ENCODE measurements at regions not wholly inside any gene's neighbourhood (a gene's known extent, or its start where the extent isn't known, plus 50 kb on each side); places are given as distances from the start of the nearest gene placed in this dataset.

DNA sequence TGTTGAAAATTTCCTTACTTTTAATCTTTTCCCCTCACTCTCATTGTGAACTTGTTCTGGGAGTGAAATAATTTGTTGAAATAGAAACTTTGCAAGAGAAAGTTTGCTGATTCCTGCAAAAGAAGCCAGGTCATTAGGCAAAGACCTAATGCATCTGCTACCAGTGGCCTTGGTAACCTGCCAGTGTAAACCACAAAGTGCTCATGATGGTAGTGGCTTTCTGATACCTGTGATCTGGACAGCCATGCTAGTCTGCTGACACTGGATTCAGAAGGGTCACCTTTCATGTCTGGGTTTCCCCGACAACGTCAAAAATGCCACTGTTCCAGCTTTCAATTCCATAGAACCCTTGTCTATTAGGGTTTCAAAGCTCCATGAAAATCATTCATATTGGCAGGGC, 123.7 kb upstream of the MCTP2 start:
- no peak for DNase-seq (ENCODE audit: extremely low spot score, insufficient read length, low read depth)
- FAIRE-seq: no peak

DNA sequence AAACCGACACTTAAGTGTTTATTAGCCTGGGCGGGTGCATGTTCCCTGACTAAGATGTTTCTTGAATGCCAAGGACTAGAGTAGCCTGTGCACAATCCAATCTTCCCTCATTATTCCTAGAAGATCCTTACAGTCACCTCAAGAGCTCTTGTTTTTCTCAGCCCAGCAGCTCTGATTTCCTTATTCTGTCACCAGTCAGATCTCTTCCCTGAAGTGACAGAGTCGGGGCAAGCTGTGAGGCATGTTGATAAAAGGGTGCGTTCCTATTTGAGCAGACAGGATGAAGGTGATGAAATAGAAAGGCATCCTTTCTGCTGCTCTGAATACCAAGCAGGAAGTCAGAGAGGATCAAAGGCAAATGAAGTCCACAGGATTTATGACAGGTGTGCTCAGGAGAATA, 125.6 kb upstream of the MCTP2 start:
- FAIRE-seq (no peak), DNase-seq (ENCODE audit: extremely low spot score, insufficient read length, low read depth) (no peak)

DNA sequence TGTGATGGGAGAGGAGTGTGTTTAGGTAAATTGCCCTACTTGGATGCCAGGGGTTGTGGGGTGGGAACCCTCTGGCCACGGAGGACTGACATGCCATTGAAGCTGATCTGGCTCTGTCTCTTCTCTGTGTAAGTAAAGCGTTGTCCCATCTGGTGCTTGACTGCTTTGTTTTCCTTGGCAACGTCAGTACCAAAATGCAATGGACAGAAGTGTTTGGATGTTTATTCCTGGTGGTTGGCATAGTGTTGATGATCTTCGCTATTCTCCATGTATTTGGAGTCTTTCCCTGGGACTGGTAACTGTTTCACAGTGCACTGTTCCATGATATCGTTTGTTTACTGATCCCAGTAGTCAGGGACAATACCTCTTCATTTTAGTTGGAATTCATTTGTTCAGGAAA, 130.5 kb upstream of the MCTP2 start:
- FAIRE-seq (no peak), DNase-seq (ENCODE audit: extremely low spot score, insufficient read length, low read depth) (no peak)

DNA sequence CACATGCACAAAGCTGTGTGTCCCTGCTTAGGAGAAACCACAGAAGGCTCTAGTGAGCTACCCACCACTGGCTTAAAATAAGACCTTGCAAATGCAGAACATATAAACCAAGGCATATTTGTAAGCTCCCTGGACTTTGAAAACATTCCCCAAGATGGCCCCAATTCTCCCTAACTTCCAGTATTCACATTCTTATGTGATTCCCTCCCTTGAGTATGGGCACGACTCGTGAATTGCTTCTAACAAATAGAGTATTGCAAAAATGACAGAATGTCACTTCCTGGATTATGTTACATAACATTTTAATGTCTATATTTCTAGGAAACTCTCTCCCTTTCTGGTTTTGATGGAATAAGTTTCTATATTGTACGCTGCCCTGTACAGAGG, 131.8 kb upstream of the MCTP2 start:
- DNase-seq (ENCODE audit: extremely low spot score, insufficient read length, low read depth) (no peak), FAIRE-seq (no peak)

DNA sequence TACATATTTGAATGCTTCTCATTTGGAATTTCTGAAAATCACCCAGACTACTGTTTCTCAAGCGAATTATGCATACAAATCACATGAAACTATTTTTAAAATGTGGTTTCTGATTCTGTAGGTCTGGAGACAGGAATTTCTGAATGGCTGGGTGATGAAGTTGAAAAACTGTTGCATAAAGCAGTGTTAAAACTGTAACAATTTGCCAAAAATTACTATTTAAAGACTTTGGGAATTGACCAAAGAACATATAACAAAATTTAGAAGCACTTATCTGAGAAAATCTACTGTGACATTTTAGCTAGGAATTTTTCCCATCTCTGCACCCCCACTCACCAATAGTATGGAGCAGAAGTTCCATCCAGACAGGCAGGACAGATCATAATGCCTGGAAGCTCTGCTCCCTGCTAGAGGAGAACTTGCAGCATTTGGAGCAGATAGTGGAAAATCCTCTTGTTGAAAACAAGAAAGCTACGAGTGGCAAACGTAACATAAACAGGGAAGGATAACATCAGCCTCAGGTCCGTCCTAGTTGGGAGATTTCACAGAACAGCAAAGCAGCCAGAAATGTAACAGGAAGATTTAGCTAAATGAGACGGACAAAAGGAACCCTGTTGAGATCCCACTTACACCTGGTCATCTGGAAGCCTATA, 132.3 kb upstream of the MCTP2 start:
- DNase-seq (ENCODE audit: extremely low spot score, insufficient read length, low read depth) (no peak), FAIRE-seq (no peak)

DNA sequence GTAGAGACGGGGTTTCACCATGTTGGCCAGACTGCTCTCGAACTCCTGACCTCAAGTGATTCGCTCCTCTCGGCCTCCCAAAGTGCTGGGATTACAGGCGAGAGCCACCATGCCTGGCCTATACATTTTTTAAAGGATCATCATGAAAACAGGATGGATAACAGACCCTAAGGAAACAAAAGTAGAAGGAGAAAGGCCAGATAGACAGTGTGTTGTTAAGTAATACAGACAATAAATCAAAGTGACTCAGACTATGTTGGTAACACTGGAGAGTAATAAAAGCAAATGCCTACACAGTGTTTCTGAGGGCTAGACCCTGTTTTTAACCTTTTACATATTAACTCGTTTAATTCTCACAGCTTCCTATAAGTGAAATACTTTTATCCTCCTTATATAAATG, 133.8 kb upstream of the MCTP2 start:
- no peak for FAIRE-seq

DNA sequence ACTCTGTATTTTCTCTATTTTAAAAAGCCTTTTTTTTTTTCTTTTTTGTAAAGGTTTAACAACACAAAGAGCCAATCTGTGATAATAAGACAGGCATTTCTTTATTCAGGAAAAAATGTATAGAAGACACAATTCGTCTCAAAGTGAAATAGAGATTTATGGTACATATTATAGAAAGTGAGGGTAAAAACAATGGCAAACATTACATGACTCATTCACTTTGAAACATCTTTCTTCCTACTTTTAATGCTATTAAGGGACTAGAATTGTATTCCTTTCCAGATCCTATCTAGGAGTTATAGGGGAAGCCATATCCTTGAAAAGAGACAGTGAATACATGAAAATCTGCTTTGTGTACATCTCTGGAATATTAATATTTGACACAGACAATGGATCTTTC, 137.1 kb upstream of the MCTP2 start:
- FAIRE-seq: no peak

More for the DNA sequence above, 133.8 kb upstream of the MCTP2 start:
- DNase-seq (ENCODE audit: extremely low spot score, insufficient read length, low read depth): no peak

DNA sequence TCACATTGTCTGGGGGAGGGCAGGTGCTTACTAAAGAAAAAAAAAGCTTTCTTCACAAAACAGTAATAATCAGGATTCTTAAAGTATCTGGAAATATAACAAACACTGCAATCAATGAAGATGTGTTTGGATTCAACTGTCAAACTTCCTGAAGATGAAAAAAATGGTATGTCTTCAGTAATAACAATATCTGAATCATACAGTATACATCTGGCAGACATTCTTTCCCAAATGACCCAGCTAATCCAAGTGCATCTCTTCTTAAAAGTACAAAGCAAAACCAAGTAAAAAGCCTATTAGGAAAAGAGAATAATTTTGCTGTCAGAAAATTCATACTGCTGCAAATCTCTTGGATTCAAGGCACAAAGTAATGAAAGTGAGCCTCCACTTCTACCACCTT, 145.0 kb upstream of the MCTP2 start:
- DNase-seq (ENCODE audit: extremely low spot score, insufficient read length, low read depth) (no peak), FAIRE-seq (no peak)

More for the DNA sequence above, 137.1 kb upstream of the MCTP2 start:
- no peak for DNase-seq (ENCODE audit: extremely low spot score, insufficient read length, low read depth)

DNA sequence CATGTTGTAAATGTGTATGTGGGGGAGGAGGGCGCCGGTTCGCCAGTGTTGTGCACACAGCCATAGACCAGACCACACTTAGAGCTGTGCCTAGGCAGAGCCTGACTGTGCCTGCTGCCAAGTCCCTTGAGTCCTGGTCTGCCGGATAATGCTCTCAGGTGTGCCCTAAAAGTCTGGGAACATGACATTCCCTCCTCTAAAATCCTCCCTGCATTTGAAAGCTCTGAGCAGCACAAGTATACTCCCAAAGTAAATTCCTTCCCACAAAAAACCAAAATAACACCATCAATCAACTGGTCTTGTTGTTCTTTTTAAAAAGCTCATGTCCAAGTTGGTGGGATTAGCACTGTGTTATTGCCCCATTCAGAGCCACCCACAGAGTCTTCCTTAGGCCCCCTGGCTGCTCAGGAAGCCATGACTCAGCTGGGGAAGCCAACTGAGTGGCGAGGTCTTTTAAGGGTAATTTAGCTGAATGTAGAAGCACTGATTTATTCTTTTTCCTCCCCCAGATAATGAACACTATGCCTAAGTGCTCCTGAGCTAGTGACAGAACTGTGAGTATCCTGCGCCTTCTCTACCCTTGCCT, 147.8 kb upstream of the MCTP2 start:
- DNase-seq (ENCODE audit: extremely low spot score, insufficient read length, low read depth): no peak
- no peak for FAIRE-seq

DNA sequence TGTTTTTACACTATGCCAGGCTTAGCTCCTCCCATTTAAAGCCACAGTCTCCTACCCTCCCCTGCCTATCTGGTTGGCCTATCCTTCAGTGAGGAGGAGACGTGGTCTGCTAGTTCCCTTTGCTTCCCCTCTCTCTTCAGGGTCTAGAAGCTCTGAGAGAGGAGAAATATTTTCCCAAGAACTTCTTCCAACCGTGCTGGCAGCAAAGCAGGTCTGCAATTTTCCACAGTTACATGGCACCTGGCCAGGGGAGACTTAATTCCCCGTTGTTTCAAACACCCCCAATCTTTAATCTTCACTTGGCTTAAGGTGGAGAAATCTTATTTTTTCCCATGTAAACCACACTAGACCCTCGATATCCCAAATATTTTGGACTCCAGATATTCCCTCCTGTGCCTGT, 149.5 kb upstream of the MCTP2 start:
- DNase-seq (ENCODE audit: extremely low spot score, insufficient read length, low read depth) (no peak), FAIRE-seq (no peak)

DNA sequence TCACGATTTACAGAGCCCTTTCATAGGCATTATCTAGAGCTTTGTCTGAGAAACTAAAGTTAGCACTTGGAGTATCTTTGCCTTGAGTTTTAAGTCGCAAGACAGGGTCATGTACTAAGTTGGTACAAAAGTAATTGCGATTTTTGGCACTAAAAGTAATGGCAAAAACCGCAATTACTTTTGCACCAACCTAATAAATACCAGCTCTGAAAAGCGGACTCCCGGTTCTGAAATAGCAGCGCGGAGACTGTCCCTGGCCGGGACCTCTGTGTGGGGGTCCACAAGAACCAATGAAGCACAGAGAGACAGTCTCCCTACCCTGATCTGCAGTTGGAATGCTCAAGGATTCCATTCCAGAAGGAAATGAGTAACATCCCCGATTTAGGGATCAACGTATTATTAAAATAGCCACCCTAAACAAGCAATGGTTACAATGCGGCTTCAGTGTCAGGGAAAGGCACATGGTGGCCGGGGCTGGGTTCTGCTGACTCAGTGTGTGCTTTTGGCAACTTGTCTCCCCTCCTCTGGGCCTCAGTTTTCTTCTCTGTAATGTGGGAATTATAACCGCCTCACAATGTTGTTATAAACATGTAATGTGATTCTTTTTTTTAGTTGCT, 150.3 kb upstream of the MCTP2 start:
- DNase-seq (ENCODE audit: extremely low spot score, insufficient read length, low read depth): no peak
- no peak for FAIRE-seq

DNA sequence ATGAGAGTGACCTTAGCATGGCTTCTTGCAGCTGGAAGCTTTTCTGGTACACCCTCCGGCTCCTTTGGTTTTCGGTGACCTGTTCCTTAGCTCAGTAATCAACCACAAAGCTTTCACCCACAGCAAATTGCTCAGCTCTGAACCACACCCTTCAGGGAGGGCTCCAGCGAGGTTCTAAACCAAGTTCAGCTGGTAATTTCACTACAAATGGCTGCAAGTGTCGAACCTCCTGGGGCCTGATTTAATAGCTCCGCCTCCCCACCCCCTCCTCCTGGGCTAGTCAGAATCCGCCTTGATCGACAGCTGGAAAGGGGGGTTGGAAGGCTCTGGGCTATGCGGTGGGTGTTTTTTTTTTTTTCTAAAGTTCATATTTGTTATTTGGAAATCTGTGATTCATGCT, 150.9 kb upstream of the MCTP2 start:
- FAIRE-seq (no peak), DNase-seq (ENCODE audit: extremely low spot score, insufficient read length, low read depth) (no peak)

DNA sequence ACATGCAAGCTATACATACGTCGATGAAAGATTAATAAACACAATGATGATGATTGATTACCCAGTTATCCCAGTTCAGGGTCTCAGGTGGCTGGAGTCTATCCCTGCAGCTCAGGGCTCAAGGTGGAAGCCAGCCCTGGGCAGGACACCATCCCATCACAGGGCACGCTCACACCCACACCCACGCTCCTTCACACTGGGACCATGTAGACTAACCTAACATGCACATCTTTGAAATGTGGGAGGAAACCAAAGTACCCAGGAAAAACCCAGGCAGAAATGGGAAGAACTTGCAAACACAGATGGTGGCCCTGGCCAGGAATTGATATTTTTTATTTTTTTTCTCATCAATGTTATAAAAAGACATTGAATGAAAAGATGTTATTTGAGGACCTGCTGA, 151.4 kb upstream of the MCTP2 start:
- no peak for FAIRE-seq
- no peak for DNase-seq (ENCODE audit: extremely low spot score, insufficient read length, low read depth)

DNA sequence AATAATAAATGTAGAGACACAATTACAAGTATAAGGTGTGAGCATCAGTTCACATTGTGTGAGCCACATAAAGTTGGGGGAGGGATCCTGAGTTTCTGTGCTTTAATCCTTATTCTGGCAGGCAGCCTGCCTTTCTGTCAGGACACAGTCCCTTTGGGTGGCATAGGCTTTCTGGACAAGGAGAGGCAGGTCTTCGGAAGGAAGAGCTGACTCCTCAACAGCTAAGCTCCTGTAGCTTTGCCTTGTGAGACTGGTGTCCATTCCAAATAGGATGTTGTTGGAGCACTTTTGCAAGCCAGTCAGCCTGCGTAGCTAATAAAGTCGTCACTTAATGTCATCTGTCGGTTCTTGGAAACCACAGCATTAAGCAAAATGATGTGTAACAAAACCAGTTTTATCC, 151.9 kb upstream of the MCTP2 start:
- DNase-seq (ENCODE audit: extremely low spot score, insufficient read length, low read depth) (no peak), FAIRE-seq (no peak)

DNA sequence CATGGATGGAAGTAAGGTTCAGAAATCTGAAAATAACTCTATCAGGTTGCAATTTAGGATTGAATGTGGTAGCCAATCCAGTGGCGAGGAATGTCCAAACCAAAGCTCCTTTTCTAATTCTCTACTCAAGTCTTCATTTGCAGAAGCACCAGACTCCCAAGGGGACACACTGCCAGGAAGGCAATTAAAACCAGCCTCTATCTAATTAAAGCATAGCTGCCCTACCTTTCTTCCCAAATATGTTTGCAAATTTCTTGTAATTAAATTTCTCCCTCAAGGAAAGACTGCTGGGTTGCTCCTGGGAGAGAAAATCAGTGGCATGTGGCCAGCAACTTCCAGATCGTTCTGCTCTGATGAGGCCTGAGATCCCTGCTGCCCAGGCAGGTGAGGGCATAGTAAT, 153.4 kb upstream of the MCTP2 start:
- no peak for FAIRE-seq

DNA sequence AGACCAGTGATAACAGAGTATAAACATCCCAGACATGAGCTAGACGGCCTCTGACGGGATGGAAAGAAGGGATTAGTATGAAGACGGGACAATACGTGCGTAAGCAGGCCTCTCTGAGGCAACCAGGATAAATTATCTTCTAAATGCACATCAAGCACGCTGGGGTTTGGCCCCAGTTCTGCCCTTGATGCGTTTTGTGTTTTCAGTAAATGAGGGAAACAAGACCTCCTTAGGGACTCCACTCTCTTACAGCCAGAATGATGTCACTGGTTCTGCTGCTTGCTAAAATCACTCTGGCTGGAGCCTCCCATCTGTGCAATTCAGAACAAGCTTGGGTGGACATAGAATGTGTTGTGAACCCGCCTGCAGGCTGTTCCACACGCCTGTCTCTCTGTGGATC, 156.0 kb upstream of the MCTP2 start:
- FAIRE-seq (no peak), DNase-seq (ENCODE audit: extremely low spot score, insufficient read length, low read depth) (no peak)

More for the DNA sequence above, 153.4 kb upstream of the MCTP2 start:
- no peak for DNase-seq (ENCODE audit: extremely low spot score, insufficient read length, low read depth)

DNA sequence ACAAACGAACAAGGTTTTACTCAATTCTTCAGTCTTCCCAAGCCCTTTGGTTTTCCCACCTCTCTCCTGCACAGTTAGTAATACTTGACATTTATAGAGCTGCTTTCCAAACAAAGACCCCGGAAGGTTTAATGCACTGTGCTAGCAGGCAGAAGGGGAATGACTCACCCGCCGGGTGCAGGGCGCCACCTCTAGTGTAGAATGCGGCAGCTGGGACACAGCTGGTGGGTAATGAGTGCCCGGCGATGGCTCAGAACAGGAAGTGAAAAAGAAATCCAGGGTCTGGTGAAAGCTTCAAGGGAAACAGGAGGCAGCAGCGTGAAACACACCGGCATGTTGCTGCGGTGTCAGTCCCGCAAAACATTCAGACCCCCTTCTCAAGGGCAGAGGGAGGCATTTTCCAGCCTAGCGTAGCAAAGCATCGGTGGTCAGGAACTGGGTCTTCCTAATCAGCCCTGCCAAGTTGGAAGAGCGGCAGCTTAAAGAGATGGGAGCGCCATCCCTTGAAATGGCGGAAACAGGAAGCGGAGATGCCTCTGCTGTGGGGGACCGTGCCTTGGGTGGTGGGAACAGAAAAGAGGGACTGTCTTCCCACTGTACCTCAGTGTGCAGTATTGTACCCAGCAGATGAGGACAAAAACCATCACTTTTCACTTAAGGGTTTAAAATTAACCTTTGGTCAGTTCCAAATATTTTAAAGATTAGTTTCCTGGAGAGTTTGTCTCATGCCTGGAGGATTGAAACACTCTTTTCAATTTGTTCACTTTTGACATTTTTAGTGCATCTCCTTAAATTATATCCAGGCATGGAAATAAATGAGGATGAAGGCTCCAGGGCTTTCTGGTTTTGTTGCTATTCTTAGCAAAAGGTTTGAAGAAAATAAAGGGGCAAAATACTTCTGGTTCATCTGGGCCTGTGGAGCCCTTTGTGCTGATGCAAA, 160.7 kb upstream of the MCTP2 start:
- FAIRE-seq (no peak), DNase-seq (ENCODE audit: extremely low spot score, insufficient read length, low read depth) (no peak)

DNA sequence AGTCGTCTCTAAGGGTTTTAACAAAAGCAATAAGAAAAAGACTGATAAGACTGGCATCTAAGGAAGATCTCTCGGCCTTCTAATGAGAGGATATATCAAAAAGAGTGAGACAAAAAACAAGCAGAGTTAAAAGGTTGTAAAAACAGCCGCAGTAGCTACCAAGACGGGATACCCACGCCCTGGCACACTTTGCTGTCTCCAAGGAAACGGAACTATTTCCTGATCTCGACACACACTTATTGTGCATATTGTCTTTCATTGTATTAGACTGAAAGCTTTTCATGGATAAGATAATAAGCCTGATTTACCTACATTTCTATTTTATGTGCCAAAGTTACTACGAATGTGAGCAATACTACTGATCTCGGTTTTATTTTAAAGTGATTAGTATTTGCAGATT, 161.5 kb upstream of the MCTP2 start:
- FAIRE-seq (no peak), DNase-seq (ENCODE audit: extremely low spot score, insufficient read length, low read depth) (no peak)

DNA sequence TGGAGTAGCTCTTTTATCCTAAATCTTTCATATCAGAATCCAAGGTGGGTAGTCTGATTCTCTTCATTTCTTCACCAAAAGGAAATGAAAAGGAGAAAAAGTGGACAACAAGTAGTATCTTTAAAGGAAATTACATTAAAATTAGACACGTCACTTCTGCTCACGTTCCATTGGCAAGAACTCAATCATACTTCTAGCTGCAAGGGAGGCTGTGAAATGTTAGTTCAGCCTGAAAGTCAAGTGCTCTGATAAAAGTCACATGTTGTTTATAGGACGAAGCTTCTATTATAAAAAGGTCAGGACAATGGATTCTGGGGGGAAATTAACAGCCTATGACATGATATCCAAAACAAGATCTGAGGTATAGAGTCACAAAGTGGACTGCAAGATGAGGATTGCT, 164.6 kb upstream of the MCTP2 start:
- DNase-seq (ENCODE audit: extremely low spot score, insufficient read length, low read depth): no peak
- FAIRE-seq: no peak

DNA sequence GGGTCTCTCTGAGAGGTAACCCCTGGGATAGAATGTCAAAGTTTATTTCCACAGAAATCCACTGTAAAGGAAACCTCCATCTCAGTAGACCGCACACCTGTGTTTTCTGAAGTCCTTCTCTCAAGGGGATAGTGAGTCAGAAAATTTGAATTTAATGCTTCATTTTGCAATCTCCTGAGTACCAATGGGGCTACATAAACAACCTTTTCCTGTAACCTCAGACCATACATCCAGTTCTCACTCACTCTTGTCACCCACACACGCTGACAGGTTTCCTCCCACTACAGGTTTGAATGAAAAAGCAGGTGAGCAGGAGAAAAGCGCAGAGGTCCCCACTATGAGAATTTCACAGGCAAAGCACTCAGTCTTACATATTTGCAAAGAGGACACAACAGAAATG, 165.3 kb upstream of the MCTP2 start:
- FAIRE-seq (no peak), DNase-seq (ENCODE audit: extremely low spot score, insufficient read length, low read depth) (no peak)
